ENCODE measurements at regions not wholly inside any gene's neighbourhood (a gene's known extent, or its start where the extent isn't known, plus 50 kb on each side); places are given as distances from the start of the nearest gene placed in this dataset.

DNA sequence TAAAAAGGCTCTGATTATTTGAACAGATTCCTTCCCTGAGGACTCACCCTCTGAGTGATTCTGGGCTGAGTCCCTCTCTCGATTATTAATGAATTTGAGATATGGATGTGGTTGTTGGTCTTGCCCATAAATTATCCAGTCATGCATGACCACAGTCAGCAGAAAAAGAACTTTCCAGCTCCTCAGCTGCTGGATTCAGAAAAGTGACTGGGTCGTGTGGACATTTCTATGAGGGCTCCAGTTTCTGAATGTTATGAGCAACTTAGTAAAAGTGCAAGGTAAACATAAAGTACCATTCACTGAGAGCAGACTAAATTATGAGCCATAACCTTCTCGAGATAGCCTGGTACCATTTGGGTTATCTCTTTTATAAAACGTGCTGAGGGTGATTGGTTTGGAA lies 100.1 kb upstream of the CLDN10 start:
- no peak for DNase-seq

DNA sequence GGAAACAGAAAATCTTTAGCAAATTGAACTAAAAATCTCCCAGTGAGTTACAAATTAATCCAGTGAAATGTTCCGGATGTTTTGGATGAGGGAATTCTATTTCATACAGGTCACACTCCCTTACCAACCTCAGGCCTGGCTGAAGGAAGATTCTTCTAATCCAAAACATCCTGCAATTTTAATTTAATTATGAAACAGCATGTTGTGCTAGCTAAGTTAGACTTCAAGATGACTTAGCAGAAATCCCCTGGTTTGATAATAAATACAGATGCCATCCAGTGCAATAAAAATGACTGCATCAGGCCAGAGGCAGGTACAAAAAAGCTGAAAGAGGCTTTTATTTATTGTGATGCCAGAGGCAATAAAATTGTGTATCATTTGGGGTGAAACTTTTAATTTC lies 96.7 kb upstream of the CLDN10 start:
- DNase-seq: no peak

DNA sequence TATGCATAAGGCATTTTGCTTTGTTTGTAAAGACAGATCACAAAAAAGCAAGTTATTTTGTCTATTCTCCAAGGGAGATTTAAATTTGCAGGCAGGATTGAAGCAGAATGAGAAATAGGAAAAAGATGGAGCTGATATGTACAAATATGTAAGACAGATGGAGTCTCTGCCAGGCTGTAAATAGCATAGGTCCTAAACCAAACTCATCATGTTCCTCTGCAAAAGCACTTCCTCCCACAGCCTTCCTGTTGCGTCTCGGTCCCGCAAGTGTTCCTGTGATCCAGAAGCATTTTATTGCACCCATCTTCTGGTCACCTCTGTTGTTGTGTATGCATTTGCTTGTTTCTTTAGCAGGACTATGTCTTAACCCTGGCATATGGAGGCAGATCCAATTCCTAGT lies 95.7 kb upstream of the CLDN10 start:
- DNase-seq: no peak

DNA sequence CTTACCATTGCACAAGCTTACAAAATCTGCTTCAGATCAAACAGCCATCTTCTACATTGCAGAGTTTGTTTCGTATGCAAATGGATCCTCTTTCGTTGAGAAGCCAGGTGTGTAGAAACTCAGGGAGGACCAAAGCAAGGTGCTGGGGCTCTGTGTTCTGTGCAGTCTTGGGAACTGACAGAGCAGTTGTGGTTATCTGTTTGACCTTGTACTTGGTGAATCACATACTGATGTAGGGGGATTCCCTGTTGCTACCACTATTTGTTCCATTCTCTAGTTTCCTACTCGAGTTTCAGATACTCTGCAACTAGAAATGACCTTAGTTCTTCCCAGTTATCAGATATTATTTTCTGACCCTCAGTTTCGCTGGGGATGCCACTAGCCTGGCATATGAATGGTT lies 95.2 kb upstream of the CLDN10 start:
- no peak for DNase-seq

DNA sequence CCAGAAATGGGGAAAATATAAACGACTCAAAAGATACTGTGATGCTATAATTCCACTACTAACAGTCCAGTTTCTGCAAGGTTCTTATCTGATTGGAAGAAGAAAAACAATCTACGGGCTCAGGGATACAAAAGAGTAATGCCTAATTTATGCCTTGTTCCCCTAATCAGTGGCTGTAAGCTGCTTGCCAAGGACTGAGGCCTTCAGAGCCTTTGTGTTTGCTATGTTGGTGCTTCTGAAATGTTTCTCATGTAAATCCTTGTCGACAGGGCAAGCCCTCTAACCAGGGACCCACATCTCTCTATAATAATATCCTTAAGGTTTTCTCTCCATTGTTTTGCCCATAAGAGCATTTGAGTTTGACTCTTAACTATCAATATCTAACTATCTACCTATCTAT lies 89.7 kb upstream of the CLDN10 start:
- no peak for DNase-seq

DNA sequence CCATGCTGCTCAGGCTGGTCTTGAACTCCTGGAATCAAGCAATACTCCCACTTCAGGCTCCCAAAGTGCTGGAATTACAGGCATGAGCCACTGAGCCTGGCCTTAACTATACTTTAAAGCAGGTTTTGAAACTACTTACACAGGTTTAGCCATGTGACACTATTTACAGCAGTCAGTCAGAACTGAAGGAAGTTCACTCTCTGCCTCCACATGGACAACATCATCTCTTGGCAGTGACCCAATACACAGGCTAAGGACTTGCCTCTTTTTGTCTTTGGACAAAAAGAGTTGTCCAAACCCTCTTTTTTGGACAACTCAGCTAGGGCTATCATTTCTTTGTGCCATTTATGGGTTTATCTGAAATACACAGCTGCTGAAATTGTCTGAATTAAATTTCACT lies 89.0 kb upstream of the CLDN10 start:
- DNase-seq: no peak

DNA sequence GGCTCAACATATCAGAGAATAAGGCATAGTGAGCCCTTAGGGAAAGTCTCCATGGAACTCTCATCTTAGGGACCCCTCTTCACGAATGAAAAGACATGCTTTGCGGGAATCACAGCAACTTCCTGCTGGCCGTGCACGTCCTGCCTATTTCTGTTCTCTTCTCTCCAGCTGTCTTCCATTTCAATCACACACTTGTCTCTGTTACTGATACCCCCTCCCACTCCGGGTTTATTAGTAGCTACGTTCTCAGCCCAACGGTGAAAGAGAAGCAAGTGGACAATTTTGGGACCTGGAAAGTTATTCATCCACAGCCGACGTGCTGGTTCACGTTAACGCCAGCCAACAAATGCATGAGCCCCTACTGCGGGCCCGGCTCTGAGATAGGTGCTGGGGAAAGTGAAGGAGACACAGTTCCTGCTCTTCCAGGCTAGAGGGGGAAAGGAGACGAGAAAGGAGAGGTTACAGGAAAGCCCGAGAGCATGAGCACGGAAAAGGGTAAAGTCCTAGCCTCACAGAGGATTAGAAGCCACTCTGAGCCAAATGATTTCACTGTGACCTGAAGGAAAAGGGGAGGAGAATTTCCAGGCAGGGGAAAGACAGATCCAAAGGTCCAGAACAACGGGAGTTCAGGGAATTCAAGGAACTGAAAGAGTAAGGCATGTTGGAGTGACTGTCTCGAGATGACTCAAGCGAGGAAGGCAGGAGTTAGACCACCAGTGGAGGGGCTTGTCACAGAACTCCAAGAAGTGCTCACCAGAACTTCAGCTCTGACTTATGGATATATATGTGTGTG lies 81.8 kb upstream of the CLDN10 start:
- no peak for DNase-seq

DNA sequence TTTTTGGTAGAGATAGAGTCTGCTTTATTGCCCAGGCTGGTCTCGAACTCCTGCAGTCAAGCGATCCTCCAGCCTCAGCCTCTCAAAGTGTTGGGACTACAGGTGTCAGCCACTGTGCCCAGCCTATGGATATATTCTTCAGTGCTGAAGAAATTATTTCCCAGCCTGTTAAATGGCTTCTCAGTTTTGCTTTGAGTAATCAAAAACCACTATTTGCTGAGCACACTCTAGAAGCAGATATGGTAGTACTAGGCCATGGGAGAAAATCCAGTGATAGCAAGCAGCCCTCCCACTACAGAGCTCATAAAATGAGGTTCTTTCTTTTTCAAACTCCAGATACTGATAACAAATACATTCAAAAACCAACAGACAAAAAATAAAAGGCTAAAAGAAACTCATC lies 80.6 kb upstream of the CLDN10 start:
- DNase-seq: no peak

DNA sequence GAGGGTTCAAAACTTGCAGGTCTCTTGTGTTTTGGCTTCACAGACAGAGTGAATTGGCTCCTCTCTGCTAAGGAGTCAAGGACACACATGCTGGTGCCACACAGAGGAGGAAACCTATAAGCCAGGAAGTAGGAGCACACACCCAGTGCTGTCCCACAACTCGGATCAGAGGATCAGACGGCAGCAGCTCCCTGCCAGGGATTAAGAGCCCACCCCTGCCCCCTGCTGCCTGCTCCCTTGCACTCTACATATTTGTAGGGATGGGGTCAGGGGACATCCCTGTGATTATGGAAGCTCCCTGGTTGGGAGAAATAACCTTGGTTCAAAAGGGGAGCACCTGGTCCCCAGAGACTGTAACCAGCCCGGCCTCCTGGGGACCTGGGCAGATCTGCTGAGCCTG lies 77.5 kb upstream of the CLDN10 start:
- no peak for DNase-seq

DNA sequence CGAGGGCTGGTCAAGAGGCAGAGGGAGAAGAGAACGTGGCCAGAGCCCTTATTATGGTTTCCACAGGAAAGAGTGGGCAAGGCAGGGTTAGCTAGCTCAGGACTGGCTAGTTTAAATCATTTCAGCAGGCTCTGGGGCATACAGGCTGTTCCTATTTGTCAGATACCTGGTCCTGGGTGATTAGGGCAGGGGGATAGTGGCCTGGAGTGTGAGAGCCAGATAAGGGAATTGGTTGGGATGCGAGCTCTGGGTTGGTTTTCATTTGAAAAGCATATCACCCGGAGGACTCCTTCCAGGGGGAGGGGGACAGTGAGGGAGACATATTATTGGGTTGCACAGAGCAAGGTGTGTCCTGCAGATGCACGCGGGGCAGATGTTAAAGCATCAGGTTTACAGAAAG lies 75.3 kb upstream of the CLDN10 start:
- no peak for DNase-seq

DNA sequence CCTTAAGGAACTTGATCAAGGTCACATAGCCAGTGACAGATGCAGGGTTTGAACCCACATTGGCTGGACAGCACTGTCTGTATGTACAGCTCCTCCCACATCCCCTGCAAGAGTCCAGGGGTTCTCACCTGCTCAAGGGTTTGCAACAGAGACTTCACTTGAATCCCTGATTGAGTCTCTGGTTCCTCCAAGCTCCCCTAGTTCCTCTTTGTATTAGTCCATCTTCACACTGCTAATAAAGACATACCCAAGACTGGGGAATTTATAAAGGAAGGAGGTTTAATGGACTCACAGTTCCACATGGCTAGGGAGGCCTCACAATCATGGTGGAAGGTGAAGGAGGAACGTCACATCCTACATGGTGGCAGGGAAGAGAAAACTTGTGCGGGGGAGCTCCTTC lies 72.8 kb upstream of the CLDN10 start:
- no peak for DNase-seq

DNA sequence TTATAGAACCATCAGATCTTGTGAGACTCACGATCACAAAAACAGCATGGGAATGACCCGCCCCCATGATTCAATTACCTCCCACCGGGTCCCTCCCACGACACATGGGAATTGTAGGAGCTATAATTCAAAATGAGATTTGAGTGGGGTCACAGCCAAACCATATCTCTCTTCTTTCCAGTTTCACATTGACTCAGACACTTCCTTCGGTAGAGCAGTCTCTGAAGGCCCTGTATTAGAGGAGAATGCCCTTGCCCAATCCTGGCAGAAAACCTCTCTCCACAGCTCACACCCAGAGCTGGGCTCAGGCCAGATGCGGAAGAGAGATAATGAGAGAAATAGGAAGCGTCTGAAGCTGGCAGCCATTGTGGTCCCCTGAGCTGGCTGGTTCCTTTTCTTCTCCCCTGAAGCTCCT lies 72.4 kb upstream of the CLDN10 start:
- no peak for DNase-seq

DNA sequence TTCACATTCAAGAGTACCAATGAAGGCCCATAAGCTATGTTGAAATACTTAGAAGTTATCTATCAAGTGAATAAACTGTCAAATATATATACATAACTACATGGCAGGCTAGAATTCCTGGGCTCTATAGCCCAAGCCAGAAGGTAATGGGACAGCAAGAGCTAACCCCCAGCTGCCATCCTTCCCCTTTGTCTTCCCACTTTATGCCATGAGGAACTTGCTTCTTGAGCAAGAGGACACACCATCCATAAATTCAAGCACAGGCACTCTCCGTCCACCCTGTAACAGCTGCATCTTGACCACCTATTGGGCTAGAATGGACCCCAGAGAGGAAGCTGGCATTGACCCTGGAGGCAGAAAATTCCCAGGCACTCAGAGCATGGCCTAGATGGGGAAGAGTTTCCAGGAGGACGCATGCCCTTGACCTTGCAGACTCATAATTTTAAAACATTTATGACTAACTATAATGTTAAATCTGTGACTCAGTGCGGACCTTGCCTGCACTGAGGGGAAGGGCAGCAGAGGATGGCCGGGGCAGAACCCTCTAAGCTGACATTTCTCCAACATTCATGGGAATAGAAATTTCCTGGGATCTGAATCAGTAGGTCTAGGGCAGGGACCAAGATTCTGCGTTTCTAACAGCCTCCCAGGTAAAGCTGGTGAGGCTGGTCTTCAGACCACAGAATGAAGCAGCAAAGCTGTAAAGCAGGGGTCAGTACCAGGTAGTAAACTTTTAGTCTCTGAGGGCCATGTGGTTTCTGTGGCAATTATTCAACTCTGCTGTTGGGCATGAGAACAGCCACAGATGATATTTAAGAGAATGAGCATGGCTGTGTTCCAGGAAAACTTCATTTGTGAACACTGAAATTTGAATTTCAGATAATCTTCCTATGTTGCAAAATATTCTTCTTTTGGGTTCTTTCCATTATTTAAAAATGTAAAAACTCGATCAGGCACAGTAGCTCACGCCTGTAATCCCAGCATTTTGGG lies 71.4 kb upstream of the CLDN10 start:
- no peak for DNase-seq

DNA sequence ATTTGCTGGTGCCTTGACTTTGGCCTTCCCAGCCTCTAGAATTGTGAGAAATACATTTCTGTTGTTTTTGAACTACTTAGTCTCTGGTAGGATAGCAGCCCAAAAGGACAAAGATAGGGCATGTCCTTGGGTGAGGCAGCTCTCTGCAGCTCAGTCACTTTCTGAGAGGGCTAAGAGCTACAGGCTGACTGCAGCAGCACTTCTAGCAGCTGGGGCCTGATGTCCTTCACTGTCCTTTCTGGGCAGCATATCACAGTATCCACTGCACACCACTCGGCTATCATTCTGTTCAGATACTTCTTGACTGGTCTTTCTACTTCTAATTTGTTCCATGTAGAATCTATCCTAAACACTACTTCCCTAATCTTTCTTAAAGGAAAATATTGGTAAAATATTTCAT lies 68.5 kb upstream of the CLDN10 start:
- DNase-seq: no peak

DNA sequence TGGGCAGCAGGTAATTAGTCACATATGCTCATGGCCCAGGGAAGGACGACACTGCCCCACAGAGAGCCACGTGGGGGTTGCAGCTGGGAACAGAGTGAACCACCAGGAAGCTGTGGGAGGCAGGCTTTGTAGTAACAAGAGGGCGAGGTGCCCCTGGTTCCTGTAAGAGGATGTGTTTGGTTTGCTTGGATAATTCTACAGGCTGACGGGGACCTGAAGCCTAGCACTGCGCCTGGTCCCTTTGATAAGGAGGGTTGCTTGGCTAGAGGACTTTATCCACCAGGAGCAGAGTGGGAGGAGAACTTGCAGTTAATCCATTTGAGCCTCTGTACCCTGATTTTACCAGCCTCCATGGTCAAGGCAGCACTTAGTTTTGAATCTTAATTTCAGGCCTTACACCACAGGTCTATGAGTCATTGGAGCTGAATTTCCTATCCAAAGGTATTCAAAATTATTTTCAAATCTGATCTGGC lies 67.4 kb upstream of the CLDN10 start:
- no peak for DNase-seq

DNA sequence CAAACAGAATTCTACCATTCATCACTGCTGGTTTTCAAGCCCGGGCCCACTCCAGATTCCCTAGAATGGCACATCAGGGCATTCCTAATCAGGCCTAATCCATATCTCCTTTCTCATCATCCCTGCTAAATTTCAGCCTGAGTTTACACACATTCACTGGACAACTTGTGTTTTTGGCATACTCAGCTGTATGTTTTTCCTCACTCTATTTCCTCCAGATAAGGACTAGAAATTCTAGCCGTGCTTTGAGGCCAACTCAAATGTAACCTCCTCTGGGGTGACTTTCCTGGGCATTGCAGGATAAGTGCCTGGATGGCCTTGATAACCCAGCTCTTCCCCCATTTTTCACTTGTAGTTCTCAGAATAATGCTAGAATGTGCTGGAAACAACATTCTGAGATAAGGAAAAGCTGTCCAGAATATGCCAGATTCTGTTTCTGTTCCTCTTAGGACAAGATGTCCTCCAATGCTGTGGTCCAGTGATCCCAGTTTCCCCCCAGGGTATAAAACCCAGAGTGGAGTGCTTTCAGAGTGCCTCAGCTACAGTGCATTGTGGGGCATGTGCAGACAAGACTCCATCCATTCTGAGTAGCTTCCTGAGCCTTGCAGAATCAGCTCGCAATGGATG lies 66.9 kb upstream of the CLDN10 start:
- no peak for DNase-seq

DNA sequence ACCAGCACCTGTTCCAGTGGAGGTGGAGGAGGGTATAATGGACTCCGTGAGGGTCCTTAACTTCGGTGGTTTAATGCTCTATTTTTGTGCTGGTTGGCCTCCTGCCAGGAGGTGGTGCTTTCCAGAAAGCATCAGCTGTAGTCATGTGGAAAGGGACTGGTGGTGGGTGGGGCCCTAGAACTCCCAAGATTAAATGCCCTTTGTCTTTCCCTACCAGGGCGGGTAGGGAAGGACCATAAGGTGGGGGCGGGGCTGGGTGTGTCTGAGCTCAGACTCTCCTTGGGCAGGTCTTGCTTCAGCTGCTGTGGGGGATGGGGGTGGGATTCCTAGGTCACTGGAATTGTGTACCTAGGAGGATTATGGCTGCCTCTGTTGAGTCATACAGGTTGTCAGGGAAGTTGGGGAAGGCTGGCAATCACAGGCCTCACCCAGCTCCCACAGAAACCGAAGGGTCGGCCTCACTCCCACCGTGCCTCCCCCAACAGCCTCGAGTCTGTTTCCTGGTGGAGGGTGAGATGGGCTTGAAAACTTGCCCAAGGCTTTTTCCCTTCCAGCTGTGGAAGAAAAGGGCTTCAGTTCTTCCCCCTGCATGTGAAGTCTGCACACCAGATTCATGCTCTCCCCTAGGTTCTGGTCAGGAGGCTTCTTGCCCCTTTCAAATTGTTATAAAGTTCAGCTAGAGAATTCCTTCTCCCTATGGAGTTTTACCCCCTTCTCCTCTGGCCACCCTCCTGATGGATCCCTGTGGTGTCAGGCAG lies 60.3 kb upstream of the CLDN10 start:
- DNase-seq: no peak

DNA sequence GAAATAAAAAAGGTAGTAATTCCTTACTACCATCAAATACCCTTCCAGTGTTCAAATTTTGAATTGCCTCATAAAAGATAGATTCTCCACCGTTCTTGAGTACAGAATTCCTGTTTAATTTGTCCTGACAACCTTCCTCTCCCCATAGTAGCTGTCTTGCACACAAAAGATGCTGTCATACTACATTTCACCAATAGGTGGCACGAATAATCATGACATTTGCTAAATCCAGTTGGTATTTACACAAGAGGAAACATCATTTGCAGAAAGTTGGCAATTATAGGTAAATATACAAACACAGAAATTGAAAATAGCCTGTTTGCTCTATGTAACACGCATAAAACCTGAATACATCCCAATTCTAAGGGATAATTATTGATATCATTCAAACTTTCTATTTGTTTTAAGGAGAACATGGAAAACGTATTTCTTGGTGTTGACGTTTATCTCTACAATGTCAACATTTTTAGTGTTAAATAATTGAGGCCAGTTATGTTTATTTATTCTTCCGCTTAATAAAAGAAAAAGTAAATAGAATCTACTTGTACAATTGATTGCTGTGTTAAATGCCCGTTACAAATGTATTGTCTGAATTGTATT lies 58.3 kb upstream of the CLDN10 start:
- peak; percentile 60 for DNase-seq

DNA sequence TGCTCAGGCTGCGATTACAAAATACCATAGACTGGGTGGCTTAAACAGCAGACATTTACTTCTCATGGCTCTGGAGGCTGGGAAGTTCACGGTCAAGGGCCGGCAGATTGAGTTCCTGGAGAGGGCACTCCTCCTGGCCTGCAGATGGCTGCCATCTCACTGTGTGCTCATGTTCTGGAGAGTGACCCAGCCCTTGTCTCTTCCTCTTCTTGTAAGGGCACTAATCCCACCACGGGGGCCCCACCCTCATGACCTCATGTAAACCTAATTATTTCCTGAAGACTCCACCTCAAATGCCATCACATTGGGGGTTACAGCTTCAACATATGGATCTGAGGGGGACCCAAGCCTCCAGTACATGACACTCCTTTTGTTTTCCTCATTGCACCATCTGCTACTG lies 56.0 kb upstream of the CLDN10 start:
- DNase-seq: no peak

DNA sequence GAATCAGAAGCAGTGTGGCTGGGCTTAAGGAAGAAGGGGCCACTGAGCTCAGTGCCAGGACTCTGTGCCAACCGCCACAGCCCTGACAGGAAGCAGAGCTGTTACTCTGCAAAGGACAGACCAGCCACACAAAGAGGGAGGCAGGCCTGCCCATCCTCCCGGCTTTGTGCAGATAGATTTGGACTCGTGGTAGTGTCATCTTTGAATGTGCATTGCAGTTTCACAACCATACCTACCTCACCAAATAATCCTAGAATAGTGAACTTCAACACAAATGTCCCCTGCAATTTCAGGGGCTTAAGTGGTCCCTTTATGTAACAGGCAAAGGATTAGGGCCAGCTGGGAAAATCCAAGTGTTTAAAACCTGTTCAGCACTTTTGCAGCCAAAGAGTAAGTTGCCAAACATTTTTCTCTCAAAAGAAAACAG lies 55.1 kb upstream of the CLDN10 start:
- no peak for DNase-seq

DNA sequence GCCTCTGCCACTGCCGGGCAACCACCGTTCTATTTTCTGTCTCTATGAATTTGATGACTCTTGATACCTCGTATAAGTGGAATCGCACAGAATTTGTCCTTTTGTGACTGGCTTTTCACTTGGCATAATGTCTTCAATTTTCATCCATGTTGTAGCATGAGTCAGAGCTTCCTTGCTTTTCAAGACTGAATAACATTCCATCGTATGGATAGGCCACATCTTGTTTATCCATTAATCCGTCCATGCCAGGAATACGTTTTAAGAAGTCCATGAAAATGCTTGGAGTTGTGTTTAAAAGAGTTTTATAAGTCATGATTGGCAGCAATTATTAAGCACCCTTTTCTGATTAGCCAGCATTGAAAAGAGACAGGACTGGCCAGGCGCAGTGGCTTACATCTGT lies 53.6 kb upstream of the CLDN10 start:
- DNase-seq: no peak
